ENCODE measurements at regions not wholly inside any gene's neighbourhood (a gene's known extent, or its start where the extent isn't known, plus 50 kb on each side); places are given as distances from the start of the nearest gene placed in this dataset.
"Not testable (repeated sequence)": the region's sequence is repeated elsewhere in the genome, so short reads cannot be mapped to it uniquely, and the experiment has no call there.

DNA sequence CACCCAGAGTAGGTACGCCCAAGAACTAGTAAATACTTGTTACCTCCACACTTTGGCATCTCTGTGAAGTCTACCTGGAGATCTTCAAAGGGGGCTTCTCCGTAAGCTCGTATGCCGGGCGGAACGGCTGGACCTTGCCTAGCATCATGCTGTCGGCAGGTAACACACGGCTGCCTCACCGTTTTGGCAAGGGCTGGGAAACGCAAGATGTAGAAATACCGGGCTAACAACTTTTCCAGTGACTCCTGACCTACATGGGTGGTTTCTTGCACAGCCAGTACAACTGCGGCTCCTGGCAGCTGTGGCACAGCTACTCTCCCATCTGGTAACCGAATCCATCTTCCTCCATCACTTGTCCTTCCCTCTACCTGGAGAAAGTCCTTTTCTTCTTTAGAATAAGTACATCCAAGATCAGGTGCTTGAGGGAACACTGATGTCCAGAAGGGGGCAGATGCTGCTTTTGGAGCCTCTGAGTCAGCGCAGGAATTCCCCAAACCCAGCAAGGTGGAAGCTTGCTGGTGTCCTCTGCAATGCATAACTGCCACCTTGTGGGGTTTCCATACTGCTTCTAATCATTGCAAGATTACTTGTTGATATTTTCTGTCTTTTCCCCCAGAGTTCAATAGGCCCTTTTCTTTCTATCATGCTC lies 59.7 kb upstream of the FRG2C start:
- TF ChIP-seq EZH2 (IDR thresholded peaks at IDR 0.05; ENCODE audit: low read length): not testable (repeated sequence)
- TF ChIP-seq, protein P1, sequence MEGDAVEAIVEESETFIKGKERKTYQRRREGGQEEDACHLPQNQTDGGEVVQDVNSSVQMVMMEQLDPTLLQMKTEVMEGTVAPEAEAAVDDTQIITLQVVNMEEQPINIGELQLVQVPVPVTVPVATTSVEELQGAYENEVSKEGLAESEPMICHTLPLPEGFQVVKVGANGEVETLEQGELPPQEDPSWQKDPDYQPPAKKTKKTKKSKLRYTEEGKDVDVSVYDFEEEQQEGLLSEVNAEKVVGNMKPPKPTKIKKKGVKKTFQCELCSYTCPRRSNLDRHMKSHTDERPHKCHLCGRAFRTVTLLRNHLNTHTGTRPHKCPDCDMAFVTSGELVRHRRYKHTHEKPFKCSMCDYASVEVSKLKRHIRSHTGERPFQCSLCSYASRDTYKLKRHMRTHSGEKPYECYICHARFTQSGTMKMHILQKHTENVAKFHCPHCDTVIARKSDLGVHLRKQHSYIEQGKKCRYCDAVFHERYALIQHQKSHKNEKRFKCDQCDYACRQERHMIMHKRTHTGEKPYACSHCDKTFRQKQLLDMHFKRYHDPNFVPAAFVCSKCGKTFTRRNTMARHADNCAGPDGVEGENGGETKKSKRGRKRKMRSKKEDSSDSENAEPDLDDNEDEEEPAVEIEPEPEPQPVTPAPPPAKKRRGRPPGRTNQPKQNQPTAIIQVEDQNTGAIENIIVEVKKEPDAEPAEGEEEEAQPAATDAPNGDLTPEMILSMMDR (optimal IDR thresholded peaks at IDR 0.05 in 1 of 3, IDR thresholded peaks at IDR 0.05 in 1 of 3, conservative IDR thresholded peaks at IDR 0.05 in 1 of 3; ENCODE audit: extremely low read depth in 1 of 3, insufficient read depth in 2 of 3, low read length in 3 of 3): peak in 1 of 3 experiments; percentile 8

Data from keratinocyte (primary cell).